ENCODE measurements at regions not wholly inside any gene's neighbourhood (a gene's known extent, or its start where the extent isn't known, plus 50 kb on each side); places are given as distances from the start of the nearest gene placed in this dataset.

DNA sequence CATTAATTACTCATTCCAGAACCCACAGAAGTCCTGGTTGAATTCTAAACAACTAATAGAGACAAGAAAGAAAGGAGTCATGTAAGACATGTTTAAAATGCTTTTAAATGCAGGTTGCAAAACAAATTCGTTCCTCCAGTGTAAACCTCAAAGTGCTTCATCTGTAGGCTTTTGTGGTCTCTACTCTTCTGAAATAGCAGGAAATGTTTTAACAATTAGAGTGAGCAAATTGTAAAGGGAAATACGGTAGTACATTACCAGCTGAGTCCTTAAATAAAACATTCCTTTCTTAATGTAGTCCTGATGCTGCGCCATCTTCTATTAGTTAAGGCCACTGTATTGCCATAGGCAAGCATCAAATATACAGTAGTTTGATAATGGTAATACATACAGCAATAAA, 1934.2 kb upstream of the SEL1L start:
- Histone ChIP-seq H3K27ac (no peak overlapping the region), H3F3A (ENCODE audit: insufficient read depth) (no peaks in the 10 kb centered on the region), H4K20me1 (ENCODE audit: insufficient read depth) (no peaks in the 10 kb centered on the region), H3K9ac (no peak overlapping the region), H2AFZ (no peak overlapping the region), H3K9me3 (ENCODE audit: low read depth) (no peaks in the 10 kb centered on the region), H3K36me3 (ENCODE audit: low read depth) (no peaks in the 10 kb centered on the region), H3K27me3 (replicated peaks; ENCODE audit: insufficient read depth) (no peaks in the 10 kb centered on the region), H3K9me2 (ENCODE audit: insufficient read depth) (no peaks in the 10 kb centered on the region), H3K79me2 (ENCODE audit: insufficient read depth) (no peaks in the 10 kb centered on the region), H3K4me3 (no peak overlapping the region), H3K4me2 (ENCODE audit: unreplicated experiment) (no peak overlapping the region), H3K4me1 (ENCODE audit: insufficient read depth) (peaks cover 5% of the 10 kb centered on the region; the same call in 1 of the 2 replicates)
- no peak for TF ChIP-seq EZH2 (IDR thresholded peaks at IDR 0.05; ENCODE audit: insufficient read depth, poor library complexity, severe bottlenecking)
- no peak for TF ChIP-seq EZH2phosphoT487 (IDR thresholded peaks at IDR 0.05; ENCODE audit: insufficient read depth, low read depth)
- 51 to 56% methylated on average over 3 of the region's 3 CpGs for WGBS, 2 experiments (ENCODE audit: low coverage in 1 of 2, low lambda C conversion rate in 2 of 2, missing lambda C conversion rate in 2 of 2)
- DNase-seq: peak; percentile 2
- in situ Hi-C loops (cut with MboI): no loop called here

DNA sequence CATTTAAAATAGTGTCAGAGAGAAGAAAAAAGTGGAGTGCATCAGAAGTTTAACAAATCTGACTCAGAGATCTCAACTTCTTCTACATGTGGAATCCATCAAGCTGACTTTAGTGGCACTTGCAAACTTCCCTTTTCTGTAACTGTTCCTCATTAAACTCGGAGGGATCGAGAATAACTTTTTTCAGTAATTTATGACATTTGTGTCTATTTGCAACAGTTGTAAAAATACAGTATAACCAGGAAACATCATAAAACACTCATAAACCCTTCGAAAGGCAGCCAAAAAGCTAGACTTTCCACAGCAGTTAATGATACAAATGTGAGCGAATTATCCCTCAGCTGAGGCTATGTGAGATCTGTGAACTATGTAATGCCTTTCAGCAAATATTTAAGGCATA, 1936.8 kb upstream of the SEL1L start:
- Histone ChIP-seq H3K36me3 (ENCODE audit: low read depth) (no peaks in the 10 kb centered on the region), H3K9ac (no peak overlapping the region), H3F3A (ENCODE audit: insufficient read depth) (no peaks in the 10 kb centered on the region), H3K27me3 (replicated peaks; ENCODE audit: insufficient read depth) (no peaks in the 10 kb centered on the region), H3K4me1 (ENCODE audit: insufficient read depth) (peaks cover 21% of the 10 kb centered on the region), H3K27ac (no peak overlapping the region), H3K9me3 (ENCODE audit: low read depth) (no peaks in the 10 kb centered on the region), H3K79me2 (ENCODE audit: insufficient read depth) (no peaks in the 10 kb centered on the region), H3K9me2 (ENCODE audit: insufficient read depth) (no peaks in the 10 kb centered on the region), H2AFZ (no peak overlapping the region), H4K20me1 (ENCODE audit: insufficient read depth) (no peaks in the 10 kb centered on the region), H3K4me2 (ENCODE audit: unreplicated experiment) (peak overlapping the region; percentile 21), H3K4me3 (no peak overlapping the region)
- WGBS, 2 experiments (ENCODE audit: low coverage in 1 of 2, low lambda C conversion rate in 2 of 2, missing lambda C conversion rate in 2 of 2): 1 to 2% methylated on average over 4 of the region's 4 CpGs
- DNase-seq: peak; percentile 31
- in situ Hi-C loops (cut with MboI): no loop called here
- TF ChIP-seq EZH2phosphoT487 (IDR thresholded peaks at IDR 0.05; ENCODE audit: insufficient read depth, low read depth) (no peak), EZH2 (IDR thresholded peaks at IDR 0.05; ENCODE audit: insufficient read depth, poor library complexity, severe bottlenecking) (no peak)

DNA sequence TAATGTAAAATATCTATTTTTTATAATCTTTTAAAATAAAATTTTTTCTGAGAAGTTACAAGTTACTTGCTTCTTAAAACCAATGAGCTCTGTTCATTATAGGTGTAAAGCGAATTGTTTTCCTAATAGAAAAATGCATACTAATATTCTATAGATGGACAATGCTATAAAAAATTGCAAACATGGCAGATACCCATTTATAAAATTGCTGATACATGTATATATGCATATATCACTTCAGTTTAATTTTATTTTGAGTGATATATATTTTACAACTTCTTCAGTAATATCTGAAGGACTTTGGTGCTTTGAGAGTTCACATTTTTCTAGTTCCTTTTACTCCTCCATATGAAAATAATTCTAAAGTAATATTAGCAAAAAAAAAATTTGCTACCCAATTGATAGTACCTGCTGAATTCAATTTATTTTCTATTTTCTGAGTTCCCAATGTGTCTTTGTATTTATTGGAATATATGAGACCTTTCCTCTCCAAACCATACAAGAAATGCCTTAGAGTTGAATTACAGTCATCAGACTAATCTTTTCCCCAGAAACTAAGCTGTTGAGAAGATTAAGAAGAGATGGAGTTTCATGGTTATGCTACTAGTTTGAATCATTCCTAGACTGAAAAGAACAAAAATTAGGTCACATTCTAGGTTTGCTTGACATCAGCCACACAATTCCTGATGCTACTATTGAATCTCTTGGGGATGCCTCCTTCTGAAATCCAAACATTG, 1937.5 kb upstream of the SEL1L start:
- in situ Hi-C loops (cut with MboI): no loop called here
- Histone ChIP-seq H3K9ac (no peak overlapping the region), H3K9me3 (ENCODE audit: low read depth) (no peaks in the 10 kb centered on the region), H3K4me3 (no peak overlapping the region), H3K9me2 (ENCODE audit: insufficient read depth) (no peaks in the 10 kb centered on the region), H4K20me1 (ENCODE audit: insufficient read depth) (no peaks in the 10 kb centered on the region), H2AFZ (no peak overlapping the region), H3K4me1 (ENCODE audit: insufficient read depth) (peaks cover 21% of the 10 kb centered on the region), H3K79me2 (ENCODE audit: insufficient read depth) (no peaks in the 10 kb centered on the region), H3K27me3 (replicated peaks; ENCODE audit: insufficient read depth) (no peaks in the 10 kb centered on the region), H3K36me3 (ENCODE audit: low read depth) (no peaks in the 10 kb centered on the region), H3K27ac (no peak overlapping the region), H3F3A (ENCODE audit: insufficient read depth) (no peaks in the 10 kb centered on the region), H3K4me2 (ENCODE audit: unreplicated experiment) (peak overlapping the region; percentile 21)
- 67 to 85% methylated on average over 1 of the region's 1 CpG for WGBS, 2 experiments (ENCODE audit: low coverage in 1 of 2, low lambda C conversion rate in 2 of 2, missing lambda C conversion rate in 2 of 2)
- DNase-seq: no peak
- TF ChIP-seq EZH2phosphoT487 (IDR thresholded peaks at IDR 0.05; ENCODE audit: insufficient read depth, low read depth) (no peak), EZH2 (IDR thresholded peaks at IDR 0.05; ENCODE audit: insufficient read depth, poor library complexity, severe bottlenecking) (no peak)

DNA sequence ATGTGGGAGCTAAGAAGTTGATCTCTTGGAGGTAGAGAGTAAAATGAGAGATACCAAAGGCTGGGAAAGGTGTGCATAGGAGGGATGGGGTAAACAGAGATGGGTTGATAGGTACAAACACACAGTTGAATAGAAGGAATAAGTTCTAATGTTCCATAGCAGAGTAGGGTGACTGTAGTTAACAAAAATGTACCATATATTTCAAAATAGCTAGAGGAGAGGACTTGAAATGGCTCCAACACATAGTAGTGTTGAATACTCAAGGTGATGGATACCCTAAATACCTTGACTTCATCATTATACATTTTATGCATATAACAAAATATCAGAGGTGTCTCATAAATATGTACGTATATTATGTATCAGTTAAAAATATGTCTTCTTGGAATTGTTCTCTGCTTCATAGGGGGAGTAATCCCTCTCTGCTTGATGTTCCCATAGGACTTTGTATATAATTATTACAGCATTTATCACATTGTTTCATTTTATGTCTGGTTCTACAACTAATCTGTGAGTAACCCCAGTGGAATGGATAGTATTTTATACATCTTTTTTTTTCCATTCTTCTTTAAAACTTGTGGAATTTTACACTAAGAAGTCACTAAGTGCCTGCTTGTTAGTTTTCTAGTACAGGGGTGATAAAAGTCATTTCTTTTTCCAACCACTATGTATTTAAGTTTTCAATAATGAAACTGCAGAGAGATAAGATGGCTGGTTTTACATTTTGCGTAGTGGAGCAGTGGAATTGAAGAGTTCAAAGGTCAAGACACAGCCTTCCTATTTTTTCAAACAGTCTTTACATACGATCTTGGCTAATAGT, 1940.0 kb upstream of the SEL1L start:
- Histone ChIP-seq H3K9me3 (ENCODE audit: low read depth) (no peaks in the 10 kb centered on the region), H3K36me3 (ENCODE audit: low read depth) (no peaks in the 10 kb centered on the region), H3K9me2 (ENCODE audit: insufficient read depth) (no peaks in the 10 kb centered on the region), H3K9ac (no peak overlapping the region), H4K20me1 (ENCODE audit: insufficient read depth) (no peaks in the 10 kb centered on the region), H3K27me3 (replicated peaks; ENCODE audit: insufficient read depth) (no peaks in the 10 kb centered on the region), H2AFZ (no peak overlapping the region), H3K79me2 (ENCODE audit: insufficient read depth) (no peaks in the 10 kb centered on the region), H3K4me3 (no peak overlapping the region), H3F3A (ENCODE audit: insufficient read depth) (no peaks in the 10 kb centered on the region), H3K27ac (no peak overlapping the region), H3K4me2 (ENCODE audit: unreplicated experiment) (no peak overlapping the region), H3K4me1 (ENCODE audit: insufficient read depth) (peaks cover 21% of the 10 kb centered on the region)
- DNase-seq: peak; percentile 30
- 60 to 68% methylated on average over 3 of the region's 3 CpGs for WGBS, 2 experiments (ENCODE audit: low coverage in 1 of 2, low lambda C conversion rate in 2 of 2, missing lambda C conversion rate in 2 of 2)
- in situ Hi-C loops (cut with MboI): no loop called here
- TF ChIP-seq EZH2 (IDR thresholded peaks at IDR 0.05; ENCODE audit: insufficient read depth, poor library complexity, severe bottlenecking): no peak
- TF ChIP-seq EZH2phosphoT487 (IDR thresholded peaks at IDR 0.05; ENCODE audit: insufficient read depth, low read depth): no peak
